Trophoblast cell (in vitro differentiated cells and primary cell): ENCODE measurements at regions not wholly inside any gene's neighbourhood (a gene's known extent, or its start where the extent isn't known, plus 50 kb on each side); places are given as distances from the start of the nearest gene placed in this dataset.
"Not testable (repeated sequence)": the region's sequence is repeated elsewhere in the genome, so short reads cannot be mapped to it uniquely, and the experiment has no call there.

Experiments used
- DNase-seq, 2 donors: peaks; one replicate each; pipeline ENCODE4 v3.0.0-alpha.2; 2016
- H2AFZ ChIP-seq: 2 replicates; pipeline ENCODE4 v1.6.1; 2013; ENCODE audit warnings: low read length, moderate library complexity, mild to moderate bottlenecking; ENCODE audit not compliant: insufficient read depth, poor library complexity
- H2AK5ac ChIP-seq: 2 replicates; pipeline ENCODE4 v1.6.1; 2013; ENCODE audit warnings: mild to moderate bottlenecking, low read length
- H2BK120ac ChIP-seq: 2 replicates; pipeline ENCODE4 v1.6.1; 2013; ENCODE audit warnings: low read length, mild to moderate bottlenecking, moderate library complexity; ENCODE audit not compliant: insufficient read depth, poor library complexity
- H2BK12ac ChIP-seq: 2 replicates; pipeline ENCODE4 v1.6.1; 2013; ENCODE audit warnings: mild to moderate bottlenecking, low read length, moderate library complexity
- H2BK5ac ChIP-seq: 2 replicates; pipeline ENCODE4 v1.6.1; 2013; ENCODE audit warnings: low read length, low read depth, moderate library complexity, mild to moderate bottlenecking; ENCODE audit not compliant: poor library complexity
- H3K14ac ChIP-seq: 2 replicates; pipeline ENCODE4 v1.6.1; 2013; ENCODE audit warnings: mild to moderate bottlenecking, low read length
- H3K18ac ChIP-seq: 2 replicates; pipeline ENCODE4 v1.6.1; 2013; ENCODE audit warnings: mild to moderate bottlenecking, low read length
- H3K23ac ChIP-seq: 2 replicates; pipeline ENCODE4 v1.6.1; 2013; ENCODE audit warnings: low read length
- H3K27ac ChIP-seq: 2 replicates; pipeline ENCODE4 v1.5.1; 2013; ENCODE audit warnings: low read depth, mild to moderate bottlenecking, inconsistent platforms, low read length, moderate library complexity
- H3K27me3 ChIP-seq: 2 replicates; pipeline ENCODE4 v1.6.1; 2013; ENCODE audit warnings: inconsistent platforms, mild to moderate bottlenecking, low read length, moderate library complexity; ENCODE audit not compliant: insufficient read depth
- H3K36me3 ChIP-seq, 2 experiments: 1 replicate in 1 of 2; 2 replicates in 1 of 2; pipeline ENCODE4 v1.6.1; 2013; ENCODE audit warnings: low read length in 2 of 2, mild to moderate bottlenecking in 2 of 2, moderate library complexity in 1 of 2; ENCODE audit not compliant: insufficient read depth in 2 of 2, control insufficient read depth in 1 of 2
- H3K4ac ChIP-seq: 2 replicates; pipeline ENCODE4 v1.6.1; 2013; ENCODE audit warnings: low read depth, mild to moderate bottlenecking, low read length, moderate library complexity
- H3K4me1 ChIP-seq, 2 experiments: 1 replicate in 1 of 2; 2 replicates in 1 of 2; pipeline ENCODE4 v1.6.1; 2013; ENCODE audit warnings: low read length in 2 of 2, mild to moderate bottlenecking in 2 of 2, moderate library complexity in 1 of 2; ENCODE audit not compliant: insufficient read depth in 2 of 2, control insufficient read depth in 1 of 2
- H3K4me2 ChIP-seq: 2 replicates; pipeline ENCODE4 v1.6.1; 2013; ENCODE audit warnings: inconsistent platforms, mild to moderate bottlenecking, low read length, moderate library complexity
- H3K4me3 ChIP-seq: 2 replicates; pipeline ENCODE4 v1.5.1; 2013; ENCODE audit warnings: mild to moderate bottlenecking, low read depth, low read length, inconsistent platforms
- H3K79me1 ChIP-seq: one replicate; pipeline ENCODE4 v1.6.1; 2013; ENCODE audit warnings: low read length
- H3K79me2 ChIP-seq: 2 replicates; pipeline ENCODE4 v1.6.1; 2013; ENCODE audit warnings: low read length, mild to moderate bottlenecking; ENCODE audit not compliant: control insufficient read depth, insufficient read depth, poor library complexity
- H3K9ac ChIP-seq: 2 replicates; pipeline ENCODE4 v1.6.1; 2013; ENCODE audit warnings: mild to moderate bottlenecking, low read length
- H3K9me3 ChIP-seq: 2 replicates; pipeline ENCODE4 v1.6.1; 2013; ENCODE audit warnings: low read depth, mild to moderate bottlenecking, control low read depth, inconsistent platforms, low read length; ENCODE audit not compliant: insufficient read depth
- H4K12ac ChIP-seq: 2 replicates; pipeline ENCODE4 v1.6.1; 2013; ENCODE audit warnings: low read depth, mild to moderate bottlenecking, low read length, moderate library complexity
- H4K8ac ChIP-seq: 2 replicates; pipeline ENCODE4 v1.6.1; 2013; ENCODE audit warnings: low read depth, mild to moderate bottlenecking, low read length, moderate library complexity
- H4K91ac ChIP-seq: one replicate; pipeline ENCODE4 v1.6.1; 2013; ENCODE audit warnings: low read depth, mild to moderate bottlenecking, low read length, moderate library complexity
- WGBS: extraction: QIAGEN DNeasy Blood & Tissue Kit; methylation state at CpG from one replicate; pipeline ENCODE4 v1.1.7; 2013; ENCODE audit warnings: missing lambda C conversion rate; ENCODE audit not compliant: insufficient read length, insufficient coverage; ENCODE audit errors: extremely low coverage; 5-methylcytosine and 5-hydroxymethylcytosine counted together

DNA sequence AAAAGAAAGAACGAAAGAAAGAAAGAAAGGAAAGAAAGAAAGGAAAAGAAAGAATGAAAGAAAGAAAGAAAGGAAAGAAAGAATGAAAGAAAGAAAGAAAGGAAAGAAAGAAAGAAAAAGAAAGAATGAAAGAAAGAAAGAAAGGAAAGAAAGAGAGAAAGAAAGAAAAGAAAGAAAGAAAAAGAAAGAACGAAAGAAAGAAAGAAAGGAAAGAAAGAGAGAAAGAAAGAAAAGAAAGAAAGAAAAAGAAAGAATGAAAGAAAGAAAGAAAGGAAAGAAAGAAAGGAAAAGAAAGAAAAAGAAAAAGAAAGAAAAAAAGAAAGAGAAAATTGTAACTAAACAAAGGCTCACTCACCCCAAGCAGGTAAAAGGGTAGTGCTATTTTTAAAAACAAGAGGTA is 160.7 kb upstream of the TRPM3 start:
- H3K36me3 ChIP-seq, H3K4me1 ChIP-seq, H3K4ac ChIP-seq, H2BK120ac ChIP-seq, H3K18ac ChIP-seq, H4K91ac ChIP-seq, H3K4me3 ChIP-seq, H3K79me2 ChIP-seq, H3K4me2 ChIP-seq, H4K12ac ChIP-seq, H2AK5ac ChIP-seq, H3K27ac ChIP-seq, H4K8ac ChIP-seq, H3K79me1 ChIP-seq, H2BK5ac ChIP-seq, H3K9ac ChIP-seq, H3K14ac ChIP-seq, DNase-seq, H3K23ac ChIP-seq, H2AFZ ChIP-seq, H3K27me3 ChIP-seq, H3K9me3 ChIP-seq, H2BK12ac ChIP-seq: not testable (repeated sequence)
- no CpG with 5 or more reads among the region's 2 CpGs for WGBS

- Histone ChIP-seq H3K27me3 (no peaks in the 10 kb centered on the region), H2BK120ac (no peak overlapping the region), H3K23ac (no peak overlapping the region), H3K27ac (no peak overlapping the region), H4K12ac (no peak overlapping the region), H3K9ac (no peak overlapping the region), H2BK5ac (no peak overlapping the region), H3K18ac (no peak overlapping the region), H4K91ac (no peak overlapping the region), H2AK5ac (no peak overlapping the region), H3K14ac (no peak overlapping the region), H2AFZ (no peak overlapping the region), H3K79me2 (no peaks in the 10 kb centered on the region), H3K9me3 (no peaks in the 10 kb centered on the region), H3K4me3 (no peak overlapping the region), H3K4me2 (no peak overlapping the region), H3K79me1 (no peaks in the 10 kb centered on the region), H2BK12ac (no peak overlapping the region), H3K36me3 (no peaks in the 10 kb centered on the region), H3K4ac (no peak overlapping the region), H3K4me1 (no peaks in the 10 kb centered on the region), H4K8ac (no peak overlapping the region)
- no peak for DNase-seq
- WGBS = no CpG with 5 or more reads among the region's 7 CpGs
Observed at GRCh38 chr9:71279151-71279739, 157.8 kb upstream of the TRPM3 start.

GRCh38 chr9:71273613-71274012 is 152.2 kb upstream of the TRPM3 start:
- Histone ChIP-seq H2AFZ (no peak overlapping the region), H3K79me2 (no peaks in the 10 kb centered on the region), H3K18ac (no peak overlapping the region), H4K91ac (no peak overlapping the region), H2BK12ac (no peak overlapping the region), H3K4ac (no peak overlapping the region), H3K9ac (no peak overlapping the region), H3K79me1 (no peaks in the 10 kb centered on the region), H3K27me3 (no peaks in the 10 kb centered on the region), H3K36me3 (no peaks in the 10 kb centered on the region), H3K27ac (no peak overlapping the region), H3K4me3 (no peak overlapping the region), H2AK5ac (no peak overlapping the region), H3K14ac (no peak overlapping the region), H4K8ac (no peak overlapping the region), H3K9me3 (no peaks in the 10 kb centered on the region), H2BK5ac (no peak overlapping the region), H3K4me2 (no peak overlapping the region), H4K12ac (no peak overlapping the region), H2BK120ac (no peak overlapping the region), H3K23ac (no peak overlapping the region), H3K4me1 (no peaks in the 10 kb centered on the region)
- DNase-seq = no peak
- WGBS = no CpG with 5 or more reads among the region's 3 CpGs

GRCh38 chr9:71271602-71272001 is 150.2 kb upstream of the TRPM3 start:
- no peaks in the 10 kb centered on the region for H3K27me3 ChIP-seq
- H3K79me2 ChIP-seq = no peaks in the 10 kb centered on the region
- no peak for DNase-seq
- H3K23ac ChIP-seq = no peak overlapping the region
- no peaks in the 10 kb centered on the region for H3K9me3 ChIP-seq
- no peaks in the 10 kb centered on the region for H3K4me1 ChIP-seq
- H4K12ac ChIP-seq = no peak overlapping the region
- no peak overlapping the region for H3K27ac ChIP-seq
- no peak overlapping the region for H3K9ac ChIP-seq
- no peak overlapping the region for H3K4me2 ChIP-seq
- no peak overlapping the region for H2BK12ac ChIP-seq
- H3K18ac ChIP-seq = no peak overlapping the region
- H2AFZ ChIP-seq = no peak overlapping the region
- H4K91ac ChIP-seq = no peak overlapping the region
- H4K8ac ChIP-seq = no peak overlapping the region
- no peak overlapping the region for H3K14ac ChIP-seq
- H2AK5ac ChIP-seq = no peak overlapping the region
- no peaks in the 10 kb centered on the region for H3K36me3 ChIP-seq
- H2BK5ac ChIP-seq = no peak overlapping the region
- H3K79me1 ChIP-seq = no peaks in the 10 kb centered on the region
- no peak overlapping the region for H2BK120ac ChIP-seq
- H3K4me3 ChIP-seq = no peak overlapping the region
- WGBS = no CpG with 5 or more reads among the region's 5 CpGs
- no peak overlapping the region for H3K4ac ChIP-seq
